ENCODE measurements at regions not wholly inside any gene's neighbourhood (a gene's known extent, or its start where the extent isn't known, plus 50 kb on each side); places are given as distances from the start of the nearest gene placed in this dataset.

DNA sequence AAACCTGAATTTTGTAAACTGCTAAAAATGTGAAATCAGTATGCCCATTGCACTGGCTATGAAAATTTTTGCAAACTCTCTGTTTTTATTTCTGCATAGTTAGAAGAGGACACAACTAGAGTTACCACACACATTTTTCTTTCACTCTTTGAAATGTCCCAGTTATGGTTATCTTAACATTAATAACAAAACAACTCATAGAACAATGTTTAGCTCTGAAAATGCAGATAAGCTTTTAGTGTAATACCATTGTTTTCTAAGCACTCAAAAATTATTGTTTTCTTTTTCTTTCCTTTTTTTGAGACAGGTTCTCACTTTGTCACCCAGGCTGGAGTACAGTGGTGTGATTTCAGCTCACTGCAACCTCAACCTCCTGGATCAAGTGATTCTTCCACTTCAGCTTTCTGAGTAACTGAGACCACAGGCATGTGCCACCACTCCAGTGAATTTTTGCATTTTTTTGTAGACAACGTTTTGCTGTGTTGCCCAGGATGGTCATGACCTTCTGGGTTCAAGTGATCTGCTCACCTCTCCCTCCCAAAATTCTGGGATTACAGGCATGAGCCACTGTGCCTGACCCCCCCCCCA lies 1204.5 kb upstream of the ZEB2 start:
- TF ChIP-seq POLR2AphosphoS5 (IDR thresholded peaks at IDR 0.05; ENCODE audit: low read depth, low read length) (no peak), TCF7L2 (IDR thresholded peaks at IDR 0.05; ENCODE audit: low read depth, low read length) (no peak), SIN3A (IDR thresholded peaks at IDR 0.05; ENCODE audit: borderline replicate concordance, insufficient read depth, low read depth, low read length) (no peak)
- TF ChIP-seq, protein P1, sequence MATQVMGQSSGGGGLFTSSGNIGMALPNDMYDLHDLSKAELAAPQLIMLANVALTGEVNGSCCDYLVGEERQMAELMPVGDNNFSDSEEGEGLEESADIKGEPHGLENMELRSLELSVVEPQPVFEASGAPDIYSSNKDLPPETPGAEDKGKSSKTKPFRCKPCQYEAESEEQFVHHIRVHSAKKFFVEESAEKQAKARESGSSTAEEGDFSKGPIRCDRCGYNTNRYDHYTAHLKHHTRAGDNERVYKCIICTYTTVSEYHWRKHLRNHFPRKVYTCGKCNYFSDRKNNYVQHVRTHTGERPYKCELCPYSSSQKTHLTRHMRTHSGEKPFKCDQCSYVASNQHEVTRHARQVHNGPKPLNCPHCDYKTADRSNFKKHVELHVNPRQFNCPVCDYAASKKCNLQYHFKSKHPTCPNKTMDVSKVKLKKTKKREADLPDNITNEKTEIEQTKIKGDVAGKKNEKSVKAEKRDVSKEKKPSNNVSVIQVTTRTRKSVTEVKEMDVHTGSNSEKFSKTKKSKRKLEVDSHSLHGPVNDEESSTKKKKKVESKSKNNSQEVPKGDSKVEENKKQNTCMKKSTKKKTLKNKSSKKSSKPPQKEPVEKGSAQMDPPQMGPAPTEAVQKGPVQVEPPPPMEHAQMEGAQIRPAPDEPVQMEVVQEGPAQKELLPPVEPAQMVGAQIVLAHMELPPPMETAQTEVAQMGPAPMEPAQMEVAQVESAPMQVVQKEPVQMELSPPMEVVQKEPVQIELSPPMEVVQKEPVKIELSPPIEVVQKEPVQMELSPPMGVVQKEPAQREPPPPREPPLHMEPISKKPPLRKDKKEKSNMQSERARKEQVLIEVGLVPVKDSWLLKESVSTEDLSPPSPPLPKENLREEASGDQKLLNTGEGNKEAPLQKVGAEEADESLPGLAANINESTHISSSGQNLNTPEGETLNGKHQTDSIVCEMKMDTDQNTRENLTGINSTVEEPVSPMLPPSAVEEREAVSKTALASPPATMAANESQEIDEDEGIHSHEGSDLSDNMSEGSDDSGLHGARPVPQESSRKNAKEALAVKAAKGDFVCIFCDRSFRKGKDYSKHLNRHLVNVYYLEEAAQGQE (IDR thresholded peaks at IDR 0.05; ENCODE audit: insufficient read depth in 1 of 2, low read depth in 2 of 2, low read length in 1 of 2): no peak
- TF ChIP-seq, protein P2, sequence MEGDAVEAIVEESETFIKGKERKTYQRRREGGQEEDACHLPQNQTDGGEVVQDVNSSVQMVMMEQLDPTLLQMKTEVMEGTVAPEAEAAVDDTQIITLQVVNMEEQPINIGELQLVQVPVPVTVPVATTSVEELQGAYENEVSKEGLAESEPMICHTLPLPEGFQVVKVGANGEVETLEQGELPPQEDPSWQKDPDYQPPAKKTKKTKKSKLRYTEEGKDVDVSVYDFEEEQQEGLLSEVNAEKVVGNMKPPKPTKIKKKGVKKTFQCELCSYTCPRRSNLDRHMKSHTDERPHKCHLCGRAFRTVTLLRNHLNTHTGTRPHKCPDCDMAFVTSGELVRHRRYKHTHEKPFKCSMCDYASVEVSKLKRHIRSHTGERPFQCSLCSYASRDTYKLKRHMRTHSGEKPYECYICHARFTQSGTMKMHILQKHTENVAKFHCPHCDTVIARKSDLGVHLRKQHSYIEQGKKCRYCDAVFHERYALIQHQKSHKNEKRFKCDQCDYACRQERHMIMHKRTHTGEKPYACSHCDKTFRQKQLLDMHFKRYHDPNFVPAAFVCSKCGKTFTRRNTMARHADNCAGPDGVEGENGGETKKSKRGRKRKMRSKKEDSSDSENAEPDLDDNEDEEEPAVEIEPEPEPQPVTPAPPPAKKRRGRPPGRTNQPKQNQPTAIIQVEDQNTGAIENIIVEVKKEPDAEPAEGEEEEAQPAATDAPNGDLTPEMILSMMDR (IDR thresholded peaks at IDR 0.05): no peak
